ENCODE measurements at regions not wholly inside any gene's neighbourhood (a gene's known extent, or its start where the extent isn't known, plus 50 kb on each side); places are given as distances from the start of the nearest gene placed in this dataset.

- TF ChIP-seq CTCF (conservative IDR thresholded peaks at IDR 0.05 in 1 of 2, IDR thresholded peaks at IDR 0.05 in 1 of 2; ENCODE audit: low read depth in 1 of 2, low read length in 2 of 2): no peak
- TF ChIP-seq EZH2 (IDR thresholded peaks at IDR 0.05; ENCODE audit: low read length, missing control alignments): no peak
These were observed 439.4 kb upstream of the RBMS3 start for GRCh38 chr3:28841441-28841840.

All from fibroblast of lung (primary cell).